NB4 (cell line): ENCODE measurements at regions not wholly inside any gene's neighbourhood (a gene's known extent, or its start where the extent isn't known, plus 50 kb on each side); places are given as distances from the start of the nearest gene placed in this dataset.

Source experiments
- CTCF ChIP-seq: IDR thresholded peaks from one replicate; pipeline ENCODE4 v1.5.1; 2012; ENCODE audit warnings: low read depth, low read length
- POLR2A ChIP-seq: IDR thresholded peaks from 2 replicates; pipeline ENCODE4 v1.6.1; 2011; ENCODE audit warnings: mild to moderate bottlenecking; ENCODE audit not compliant: insufficient read length; ENCODE audit errors: extremely low read depth

GRCh38 chr1:5811419-5811818 lies 180.8 kb downstream of the NPHP4 start:
- TF ChIP-seq CTCF, result no peak
- TF ChIP-seq POLR2A, result no peak
